ENCODE measurements at regions not wholly inside any gene's neighbourhood (a gene's known extent, or its start where the extent isn't known, plus 50 kb on each side); places are given as distances from the start of the nearest gene placed in this dataset.

GRCh38 chr16:82524976-82525375 is 101.8 kb upstream of the CDH13 start (continued):
- TF ChIP-seq NRF1 (IDR thresholded peaks at IDR 0.05; ENCODE audit: low read depth, low read length) = no peak
- no peak for TF ChIP-seq POLR2AphosphoS5 (IDR thresholded peaks at IDR 0.05; ENCODE audit: low read depth, low read length)
- no peak for TF ChIP-seq TAF7 (optimal IDR thresholded peaks at IDR 0.05; ENCODE audit: borderline replicate concordance, low read depth, low read length)
- TF ChIP-seq RXRA (IDR thresholded peaks at IDR 0.05; ENCODE audit: insufficient read depth, low read depth, low read length) = no peak

Measured in H1 (cell line).